ENCODE measurements at regions not wholly inside any gene's neighbourhood (a gene's known extent, or its start where the extent isn't known, plus 50 kb on each side); places are given as distances from the start of the nearest gene placed in this dataset.
"Not testable (repeated sequence)": the region's sequence is repeated elsewhere in the genome, so short reads cannot be mapped to it uniquely, and the experiment has no call there.

DNA sequence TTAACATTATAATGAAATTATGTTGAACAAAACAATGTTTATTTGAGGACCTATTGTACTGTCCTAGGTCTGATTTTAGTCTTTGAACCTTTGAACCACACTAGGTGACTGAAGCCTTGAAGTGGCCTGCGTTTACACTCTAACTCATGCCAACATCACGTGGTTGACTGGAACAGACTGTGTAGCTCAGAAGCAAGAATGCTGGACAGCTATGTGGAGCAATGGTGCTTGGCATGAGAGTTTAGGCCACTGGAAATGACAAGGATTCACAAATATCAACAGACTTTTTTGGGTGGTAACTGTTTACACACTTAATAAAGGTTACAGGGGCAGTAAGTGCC, 391.5 kb downstream of the RAP2B start:
- TF ChIP-seq SIN3A (IDR thresholded peaks at IDR 0.05; ENCODE audit: borderline replicate concordance, insufficient read depth, low read depth, low read length) (no peak), TCF7L2 (IDR thresholded peaks at IDR 0.05; ENCODE audit: low read depth, low read length) (no peak), POLR2AphosphoS5 (IDR thresholded peaks at IDR 0.05; ENCODE audit: low read depth, low read length) (no peak), CTCF (IDR thresholded peaks at IDR 0.05) (no peak)
- TF ChIP-seq, protein P1, sequence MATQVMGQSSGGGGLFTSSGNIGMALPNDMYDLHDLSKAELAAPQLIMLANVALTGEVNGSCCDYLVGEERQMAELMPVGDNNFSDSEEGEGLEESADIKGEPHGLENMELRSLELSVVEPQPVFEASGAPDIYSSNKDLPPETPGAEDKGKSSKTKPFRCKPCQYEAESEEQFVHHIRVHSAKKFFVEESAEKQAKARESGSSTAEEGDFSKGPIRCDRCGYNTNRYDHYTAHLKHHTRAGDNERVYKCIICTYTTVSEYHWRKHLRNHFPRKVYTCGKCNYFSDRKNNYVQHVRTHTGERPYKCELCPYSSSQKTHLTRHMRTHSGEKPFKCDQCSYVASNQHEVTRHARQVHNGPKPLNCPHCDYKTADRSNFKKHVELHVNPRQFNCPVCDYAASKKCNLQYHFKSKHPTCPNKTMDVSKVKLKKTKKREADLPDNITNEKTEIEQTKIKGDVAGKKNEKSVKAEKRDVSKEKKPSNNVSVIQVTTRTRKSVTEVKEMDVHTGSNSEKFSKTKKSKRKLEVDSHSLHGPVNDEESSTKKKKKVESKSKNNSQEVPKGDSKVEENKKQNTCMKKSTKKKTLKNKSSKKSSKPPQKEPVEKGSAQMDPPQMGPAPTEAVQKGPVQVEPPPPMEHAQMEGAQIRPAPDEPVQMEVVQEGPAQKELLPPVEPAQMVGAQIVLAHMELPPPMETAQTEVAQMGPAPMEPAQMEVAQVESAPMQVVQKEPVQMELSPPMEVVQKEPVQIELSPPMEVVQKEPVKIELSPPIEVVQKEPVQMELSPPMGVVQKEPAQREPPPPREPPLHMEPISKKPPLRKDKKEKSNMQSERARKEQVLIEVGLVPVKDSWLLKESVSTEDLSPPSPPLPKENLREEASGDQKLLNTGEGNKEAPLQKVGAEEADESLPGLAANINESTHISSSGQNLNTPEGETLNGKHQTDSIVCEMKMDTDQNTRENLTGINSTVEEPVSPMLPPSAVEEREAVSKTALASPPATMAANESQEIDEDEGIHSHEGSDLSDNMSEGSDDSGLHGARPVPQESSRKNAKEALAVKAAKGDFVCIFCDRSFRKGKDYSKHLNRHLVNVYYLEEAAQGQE (IDR thresholded peaks at IDR 0.05; ENCODE audit: insufficient read depth in 1 of 2, low read depth in 2 of 2, low read length in 1 of 2) = no peak
- POLR2A ChIA-PET = no interaction called here
- intact Hi-C loops (cut with micrococcal nuclease; ENCODE audit: unreplicated experiment) = no loop called here
- Histone ChIP-seq H3K27ac (ENCODE audit: low read length) (no peak overlapping the region), H3K36me3 (ENCODE audit: control insufficient read depth, insufficient read depth, low read length) (no peaks in the 10 kb centered on the region), H3K9me3 (ENCODE audit: control insufficient read depth, insufficient read depth, low read depth, low read length) (no peaks in the 10 kb centered on the region), H3K4me1 (ENCODE audit: control insufficient read depth, insufficient read depth, low read length) (no peaks in the 10 kb centered on the region), H3K4me3 (ENCODE audit: low read depth in 2 of 2, low read length in 2 of 2) (no peak overlapping the region), H3K27me3 (ENCODE audit: control insufficient read depth, insufficient read depth, low read length) (no peaks in the 10 kb centered on the region)
- in situ Hi-C loops (cut with HindIII; ENCODE audit: low pct_unique_long_range_greater_than_20kb, low sequenced_read_pairs) = no loop called here
- ATAC-seq (0 out of 2 replicates have a peak, but pooled peaks have one; percentile 63), DNase-seq (ENCODE audit: low read depth, low spot score) (no peak)
- CTCF ChIA-PET = no interaction called here
- BruUV-seq (replicated peaks) = no TSS peak

DNA sequence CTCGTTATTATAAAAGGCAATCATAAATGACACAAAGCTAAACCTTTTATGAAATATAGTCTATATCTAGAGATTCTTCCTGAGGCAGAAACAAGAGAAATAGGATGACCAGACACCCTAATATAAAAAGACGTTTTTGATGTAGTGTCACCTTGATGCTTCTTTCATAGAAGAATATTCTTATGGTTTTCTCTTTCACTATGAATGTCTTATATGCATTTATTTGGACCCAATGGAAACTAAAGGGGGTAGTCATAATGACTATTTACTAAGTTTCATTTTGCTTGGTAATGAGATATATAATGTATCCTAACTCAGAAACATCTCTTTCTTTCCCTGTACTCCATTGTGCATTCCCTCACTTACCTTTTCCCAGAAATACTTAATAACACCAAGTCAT, 393.9 kb downstream of the RAP2B start:
- intact Hi-C loops (cut with micrococcal nuclease; ENCODE audit: unreplicated experiment) = no loop called here
- Histone ChIP-seq H3K4me3 (ENCODE audit: low read depth in 2 of 2, low read length in 2 of 2) (no peak overlapping the region), H3K36me3 (ENCODE audit: control insufficient read depth, insufficient read depth, low read length) (no peaks in the 10 kb centered on the region), H3K27ac (ENCODE audit: low read length) (no peak overlapping the region), H3K4me1 (ENCODE audit: control insufficient read depth, insufficient read depth, low read length) (no peaks in the 10 kb centered on the region), H3K27me3 (ENCODE audit: control insufficient read depth, insufficient read depth, low read length) (no peaks in the 10 kb centered on the region), H3K9me3 (ENCODE audit: control insufficient read depth, insufficient read depth, low read depth, low read length) (no peaks in the 10 kb centered on the region)
- in situ Hi-C loops (cut with HindIII; ENCODE audit: low pct_unique_long_range_greater_than_20kb, low sequenced_read_pairs) = no loop called here
- ATAC-seq = no peak
- ChIA-PET CTCF (no interaction called here), POLR2A (no interaction called here)
- no peak for TF ChIP-seq TCF7L2 (IDR thresholded peaks at IDR 0.05; ENCODE audit: low read depth, low read length)
- TF ChIP-seq POLR2AphosphoS5 (IDR thresholded peaks at IDR 0.05; ENCODE audit: low read depth, low read length) = no peak
- TF ChIP-seq, protein P1 (IDR thresholded peaks at IDR 0.05; ENCODE audit: insufficient read depth in 1 of 2, low read depth in 2 of 2, low read length in 1 of 2) = no peak
- TF ChIP-seq SIN3A (IDR thresholded peaks at IDR 0.05; ENCODE audit: borderline replicate concordance, insufficient read depth, low read depth, low read length) = no peak
- no peak for TF ChIP-seq CTCF (IDR thresholded peaks at IDR 0.05)
- BruUV-seq (replicated peaks) = no TSS peak
- DNase-seq (ENCODE audit: low read depth, low spot score) = no peak

- ATAC-seq; in situ Hi-C loops (cut with HindIII; ENCODE audit: low pct_unique_long_range_greater_than_20kb, low sequenced_read_pairs); CTCF ChIA-PET; H3K4me1 ChIP-seq (ENCODE audit: control insufficient read depth, insufficient read depth, low read length); DNase-seq (ENCODE audit: low read depth, low spot score); H3K9me3 ChIP-seq (ENCODE audit: control insufficient read depth, insufficient read depth, low read depth, low read length); BruUV-seq (replicated peaks); H3K4me3 ChIP-seq (ENCODE audit: low read depth in 2 of 2, low read length in 2 of 2); H3K36me3 ChIP-seq (ENCODE audit: control insufficient read depth, insufficient read depth, low read length); H3K27ac ChIP-seq (ENCODE audit: low read length); POLR2A ChIA-PET; intact Hi-C loops (cut with micrococcal nuclease; ENCODE audit: unreplicated experiment); H3K27me3 ChIP-seq (ENCODE audit: control insufficient read depth, insufficient read depth, low read length): not testable (repeated sequence)
These were observed 397.3 kb downstream of the RAP2B start for GRCh38 chr3:153559366-153559765.

Data from Panc1 (cell line).